ENCODE measurements at regions not wholly inside any gene's neighbourhood (a gene's known extent, or its start where the extent isn't known, plus 50 kb on each side); places are given as distances from the start of the nearest gene placed in this dataset.

DNA sequence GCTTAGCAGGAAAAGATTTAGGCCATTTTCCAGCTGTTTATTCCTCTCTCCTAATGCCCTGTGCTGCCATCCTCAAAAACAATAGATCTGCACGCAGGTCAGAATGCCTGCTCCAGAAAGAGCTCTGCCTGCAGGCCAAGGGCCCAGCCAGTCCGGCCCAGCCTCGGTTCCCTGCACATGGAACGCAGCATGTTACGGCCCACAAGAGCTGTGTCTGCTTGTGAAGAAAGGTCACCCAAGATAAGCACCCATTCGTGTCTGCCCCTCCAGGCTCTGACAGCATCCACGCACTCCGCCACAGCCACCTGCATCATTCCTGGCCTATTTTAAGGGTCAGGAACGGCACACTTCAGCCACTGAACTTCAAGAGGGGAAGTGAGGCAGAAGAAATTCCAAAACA, 152.2 kb downstream of the SPATA19 start:
- no peak for DNase-seq

DNA sequence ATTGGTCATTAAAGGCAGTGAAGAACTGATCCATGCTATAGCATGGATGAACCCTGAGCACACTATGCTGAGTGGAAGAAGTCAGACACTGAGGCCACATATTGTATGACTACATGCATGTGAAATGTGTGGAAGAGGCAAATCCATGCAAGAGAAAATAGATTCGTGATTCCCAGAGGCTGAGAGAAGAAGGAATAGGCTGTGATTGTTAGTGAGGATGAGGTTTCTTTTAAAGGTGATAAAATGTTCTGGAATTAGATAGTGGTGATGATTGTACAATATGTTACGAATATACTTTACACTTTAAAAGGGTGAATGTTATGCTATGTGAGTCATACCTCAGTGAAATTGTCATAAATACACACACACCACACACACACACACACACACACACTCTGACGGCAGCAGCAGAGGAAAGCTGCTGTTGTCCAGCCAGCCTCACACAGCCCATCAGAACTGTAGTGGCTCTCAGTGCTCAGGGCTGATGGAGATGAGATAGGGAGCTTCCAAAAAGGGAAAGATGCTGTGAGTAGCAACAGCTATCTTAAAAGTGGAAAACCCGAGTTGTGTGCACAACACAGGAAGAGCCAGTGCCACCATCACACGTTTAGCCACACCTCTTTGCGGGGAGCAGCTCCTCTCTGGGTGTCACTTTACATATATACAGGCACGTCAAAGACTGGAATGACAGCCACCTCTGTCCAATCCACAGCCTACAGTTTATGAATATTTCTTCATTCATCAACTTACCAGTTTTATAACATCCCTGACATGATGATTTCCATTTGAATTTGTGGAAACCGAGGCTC, 153.0 kb downstream of the SPATA19 start:
- DNase-seq: no peak

DNA sequence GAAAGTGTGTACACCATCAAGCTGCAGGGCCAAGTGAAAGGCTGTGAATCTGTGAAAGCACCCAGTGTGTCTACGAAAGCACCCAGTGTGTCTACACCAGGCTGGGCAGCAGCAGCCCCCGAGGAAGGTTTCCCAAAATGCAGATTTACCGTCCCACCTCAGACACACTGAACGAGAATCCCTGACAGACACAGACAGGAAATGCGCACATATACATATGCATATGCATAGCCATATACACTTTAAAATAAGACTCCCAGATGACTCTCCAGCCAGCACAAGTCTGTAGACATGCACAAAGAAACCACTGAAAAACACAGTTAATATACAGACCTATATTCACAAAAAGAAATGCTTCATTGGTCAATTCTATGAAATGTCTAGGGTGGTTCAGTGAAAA, 155.5 kb upstream of the OPCML start:
- DNase-seq: no peak

DNA sequence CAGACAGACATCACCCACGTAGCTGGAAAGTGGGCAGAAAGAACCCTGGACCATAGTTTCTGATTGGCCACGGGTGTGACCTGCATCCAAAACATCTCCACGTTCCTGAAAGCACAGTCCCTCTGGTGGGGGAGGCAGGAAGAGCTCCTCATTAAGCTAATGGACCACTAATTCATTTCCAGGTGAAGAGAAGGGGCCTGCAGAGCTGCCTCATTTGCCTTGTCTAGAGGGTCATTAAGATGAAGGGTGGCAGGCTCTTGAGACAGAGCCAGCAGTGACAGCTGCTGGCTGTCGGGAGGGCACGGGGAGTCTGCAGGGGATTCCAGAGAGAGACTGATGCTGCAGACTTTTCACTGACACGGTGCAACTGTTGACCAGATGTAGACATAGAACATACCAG, 149.6 kb upstream of the OPCML start:
- DNase-seq: no peak

DNA sequence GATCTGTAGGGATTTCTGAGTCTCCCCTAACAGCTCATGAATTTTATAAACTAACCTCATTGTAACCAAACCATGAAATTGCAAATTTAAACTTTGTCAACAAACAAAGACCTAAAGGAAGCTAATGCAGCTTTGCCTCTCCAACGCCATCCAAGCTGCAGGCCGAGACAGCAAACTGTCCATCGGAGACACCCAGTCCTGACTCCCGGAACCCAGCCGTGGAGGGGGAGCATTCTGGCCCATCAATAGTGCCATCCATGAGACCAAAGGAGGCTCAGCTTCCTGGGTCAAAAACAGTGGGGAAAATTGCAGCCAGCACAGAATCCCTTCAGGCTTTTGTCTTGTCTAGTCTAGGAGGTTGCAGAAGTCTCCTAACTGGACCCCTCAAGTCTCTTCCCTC, 147.6 kb upstream of the OPCML start:
- no peak for DNase-seq

DNA sequence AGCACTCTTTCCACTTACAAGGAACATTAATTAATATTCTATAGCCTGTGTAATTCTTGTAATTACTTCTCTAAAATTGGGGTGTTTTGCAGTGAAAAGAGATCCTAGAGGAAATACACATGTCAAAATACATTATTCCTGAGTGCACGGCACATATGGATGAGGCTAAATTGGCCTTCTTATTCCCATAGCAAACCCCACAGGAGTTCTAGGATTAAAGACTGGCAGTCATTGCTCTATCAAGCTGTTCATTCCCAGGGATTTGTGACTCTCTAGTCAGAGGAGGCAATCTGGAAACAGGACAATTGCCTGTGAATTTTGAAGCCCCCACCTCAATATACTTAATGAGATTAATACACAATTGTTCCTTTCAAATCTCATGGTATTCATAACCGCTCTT, 145.9 kb upstream of the OPCML start:
- DNase-seq: no peak

DNA sequence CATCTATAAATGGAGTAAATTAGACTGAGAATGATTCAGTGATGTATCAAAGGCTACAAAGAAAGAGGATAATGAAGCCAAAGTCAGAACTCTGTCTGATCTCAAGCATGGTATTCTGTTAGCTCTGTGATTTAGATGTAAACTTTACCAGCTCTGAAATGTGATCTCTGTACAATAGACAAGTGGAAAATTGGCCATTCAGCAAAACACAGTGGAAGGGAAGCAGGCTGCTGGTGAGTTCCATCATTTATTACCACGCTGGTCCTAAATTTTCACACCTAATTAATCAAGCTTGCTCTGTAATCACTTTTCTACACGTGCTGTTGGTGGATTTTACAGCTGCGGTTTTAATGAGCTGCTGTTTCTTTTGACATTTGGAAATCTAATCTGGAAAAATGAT, 145.1 kb upstream of the OPCML start:
- DNase-seq: no peak

DNA sequence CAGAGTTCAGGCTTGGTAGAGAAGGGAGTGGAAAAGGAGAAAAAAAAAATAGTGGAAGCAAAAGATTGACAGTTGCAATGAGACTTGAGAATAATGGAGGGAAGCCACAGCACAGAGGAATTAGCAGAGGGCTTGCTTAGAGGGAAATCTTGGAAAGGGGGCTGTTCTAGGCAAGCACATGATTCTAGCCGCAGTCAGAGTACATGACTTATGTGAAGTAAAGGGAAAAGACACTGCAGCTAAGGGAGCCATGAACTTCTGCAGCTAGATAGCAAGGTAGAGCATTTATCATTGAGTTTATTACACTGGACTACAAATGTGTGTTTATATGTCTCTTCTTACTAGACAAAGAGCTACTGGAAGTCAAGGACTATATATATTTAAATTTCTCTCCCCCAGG, 144.0 kb upstream of the OPCML start:
- DNase-seq: no peak

DNA sequence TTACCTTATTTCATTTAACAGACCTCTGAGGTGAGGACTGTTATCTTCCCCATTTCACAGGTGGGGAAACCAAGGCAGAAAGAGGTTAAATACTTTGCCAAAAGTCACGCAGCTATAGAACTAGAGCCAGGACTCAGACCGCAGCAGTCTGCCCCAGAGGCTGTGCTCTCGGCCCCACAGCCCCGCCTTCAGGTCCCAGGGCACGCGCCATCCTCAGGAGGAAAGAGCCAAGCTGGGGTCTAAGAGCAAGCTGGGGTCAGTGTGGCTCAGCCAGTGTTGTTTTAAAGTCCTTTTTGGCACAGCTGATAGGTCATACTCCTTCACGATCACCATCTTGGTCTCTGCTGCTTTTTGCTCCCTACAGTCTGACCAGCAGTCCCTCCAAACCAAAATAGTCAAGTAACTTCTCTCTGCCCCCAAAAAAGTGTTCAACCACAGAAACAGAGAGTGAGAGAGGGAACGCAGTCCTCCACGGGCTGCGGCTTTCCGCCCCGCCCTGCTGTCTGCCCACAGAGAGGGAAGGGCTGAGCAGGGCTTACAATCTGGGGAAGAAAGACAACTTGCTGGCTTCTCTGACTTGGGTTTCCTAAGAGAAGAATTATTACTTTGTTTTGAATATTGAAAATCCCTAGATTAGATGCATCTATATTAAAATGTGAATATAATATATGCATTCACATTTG, 137.2 kb upstream of the OPCML start:
- DNase-seq: no peak

DNA sequence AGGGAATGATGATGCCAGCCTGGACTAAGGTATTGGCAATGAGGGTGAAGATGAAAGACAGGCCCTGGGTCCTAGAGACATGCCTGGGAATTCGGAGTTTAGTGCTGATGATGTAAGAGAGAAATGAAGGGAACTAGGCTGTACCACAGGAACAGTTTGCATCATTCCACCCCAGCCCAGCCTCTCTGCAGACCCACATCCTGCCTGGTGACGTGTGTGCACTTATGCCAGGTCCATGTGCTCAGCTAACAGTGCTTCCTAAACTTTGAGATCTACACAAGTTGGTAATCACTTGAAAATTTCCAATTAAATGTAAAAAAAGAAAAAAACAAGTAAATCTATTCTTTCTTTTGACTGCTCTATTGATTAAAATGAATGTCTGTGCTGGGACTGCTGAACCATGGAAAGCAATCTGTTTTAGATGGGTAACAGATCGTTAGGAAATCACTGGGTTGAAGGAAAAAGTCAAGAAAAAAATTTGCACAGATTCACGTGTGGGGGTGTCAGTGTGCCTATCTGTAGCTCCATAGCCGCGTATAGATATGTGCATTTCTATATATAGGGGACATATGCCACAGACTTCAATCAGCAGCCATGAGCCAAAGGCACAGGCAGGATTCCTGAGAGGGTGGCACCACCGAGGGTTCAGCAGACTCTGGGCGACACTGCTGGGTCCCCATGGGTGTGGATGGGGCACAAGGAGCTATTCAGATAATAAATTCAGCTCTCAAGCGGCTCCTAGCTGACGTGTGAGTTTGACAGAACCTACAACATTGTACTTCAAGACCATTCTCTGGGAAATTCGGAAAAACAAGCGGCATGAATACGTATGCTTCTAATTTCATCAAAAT, 131.1 kb upstream of the OPCML start:
- DNase-seq: no peak

DNA sequence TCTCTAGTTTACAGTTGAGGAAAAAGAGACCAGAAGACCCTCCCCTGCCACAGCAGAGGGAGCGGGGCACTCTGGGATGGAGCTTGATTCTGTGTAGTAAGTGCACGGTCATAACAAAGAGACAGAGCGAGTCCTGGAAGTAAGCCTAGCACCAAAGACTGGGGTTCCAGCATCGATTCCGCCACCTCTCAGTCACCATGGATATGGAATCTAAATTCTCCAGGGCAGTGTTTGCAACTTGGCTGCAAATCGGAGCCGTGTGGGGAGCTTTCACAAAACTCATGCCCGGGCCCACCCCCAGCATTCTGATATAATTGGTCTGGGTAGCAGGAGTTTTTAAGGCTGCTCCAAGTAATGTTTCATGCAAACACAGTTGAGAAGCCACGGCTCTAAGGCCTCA, 129.5 kb upstream of the OPCML start:
- DNase-seq: no peak

DNA sequence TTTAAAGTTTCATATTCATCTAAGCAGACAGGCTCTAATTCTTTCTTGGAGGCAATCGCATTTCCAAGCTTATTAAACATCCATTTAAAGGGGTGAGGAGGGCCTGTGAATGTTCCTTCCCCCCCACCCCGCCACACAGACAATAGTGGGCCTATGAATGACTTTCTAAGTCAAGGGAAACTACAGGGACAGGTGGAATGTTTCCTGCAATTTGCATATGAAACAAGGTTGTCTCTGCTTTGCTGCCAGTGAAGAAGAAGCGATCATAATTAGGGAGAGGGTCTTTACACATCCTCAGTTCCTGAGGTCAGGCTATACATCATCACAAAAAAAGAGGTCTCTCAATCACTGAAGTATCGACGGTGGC, 127.9 kb upstream of the OPCML start:
- no peak for DNase-seq

DNA sequence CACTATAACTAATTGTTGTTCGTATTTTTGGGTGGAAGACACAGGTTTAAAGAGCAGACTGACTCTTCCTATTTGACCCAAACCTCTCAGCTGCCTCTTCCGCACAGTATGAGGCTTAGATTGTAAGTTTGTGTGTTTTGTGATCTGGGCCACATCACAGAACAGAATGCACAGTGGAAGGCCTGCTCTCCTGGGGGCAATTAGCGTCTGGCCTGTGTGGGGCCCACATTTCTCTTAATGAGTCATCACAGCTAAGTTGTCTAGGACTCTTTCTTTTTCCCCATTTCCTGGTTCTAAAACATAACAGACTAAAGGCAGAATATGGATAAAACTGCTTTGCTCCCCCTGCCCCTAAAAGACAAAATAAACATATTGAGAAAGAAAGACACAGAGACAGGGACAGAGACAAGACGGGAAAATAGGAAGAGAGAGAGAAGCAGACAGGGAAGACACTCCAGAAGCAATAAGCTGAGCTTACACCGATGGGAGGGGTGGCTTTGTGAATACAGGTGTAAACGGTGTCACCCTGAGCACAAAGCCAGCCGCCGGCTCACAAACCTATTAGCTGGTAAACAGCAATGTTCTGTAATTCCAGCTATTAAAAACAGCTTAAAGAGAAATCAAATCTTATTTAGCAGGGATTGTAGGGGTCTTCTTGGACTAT, 127.4 kb upstream of the OPCML start:
- no peak for DNase-seq

DNA sequence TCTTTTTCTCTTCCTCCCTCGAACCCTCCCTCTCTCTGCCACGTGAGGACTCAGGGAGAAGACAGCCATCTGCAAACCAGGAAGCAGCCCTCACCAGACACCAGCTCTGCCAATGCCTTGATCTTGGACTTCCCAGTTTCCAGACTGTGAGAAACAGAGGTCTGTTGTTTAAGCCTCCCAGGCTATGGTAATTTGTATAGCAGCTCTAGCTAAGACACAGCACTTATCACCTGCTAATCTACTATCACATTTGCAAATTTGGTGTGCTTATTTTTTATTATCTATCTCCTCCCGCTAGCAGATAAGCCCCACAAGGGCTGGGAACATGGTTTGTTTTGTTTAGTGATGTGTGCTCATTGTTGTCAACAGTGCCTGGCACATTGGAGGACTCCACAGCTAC, 124.8 kb upstream of the OPCML start:
- DNase-seq: no peak

DNA sequence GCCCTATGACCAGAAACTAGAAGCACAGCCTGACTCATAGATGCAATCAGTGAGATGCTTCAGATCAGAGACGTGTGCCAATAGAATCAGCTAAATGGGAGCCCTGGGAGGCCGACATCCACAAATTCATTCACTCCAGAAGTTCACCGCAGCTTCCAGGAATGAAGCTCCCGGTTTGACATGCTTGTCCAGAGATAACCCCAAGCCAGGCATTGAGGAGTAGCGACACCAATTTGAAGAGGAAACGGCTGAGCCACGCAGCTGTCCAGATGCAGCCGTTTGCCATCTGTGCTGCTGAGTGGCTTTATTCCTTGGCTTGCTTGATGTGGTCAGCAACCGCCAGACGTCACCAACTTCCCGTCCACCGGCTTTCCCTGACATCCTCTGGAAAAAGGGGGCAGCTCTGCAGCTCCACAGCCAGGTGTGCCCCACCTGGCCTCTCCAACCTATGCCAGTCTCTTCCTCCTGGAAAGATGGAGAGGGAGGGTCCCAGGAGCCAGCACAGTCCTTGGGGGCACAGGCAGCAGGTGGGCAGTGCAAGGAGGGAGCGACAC, 123.9 kb upstream of the OPCML start:
- no peak for DNase-seq

DNA sequence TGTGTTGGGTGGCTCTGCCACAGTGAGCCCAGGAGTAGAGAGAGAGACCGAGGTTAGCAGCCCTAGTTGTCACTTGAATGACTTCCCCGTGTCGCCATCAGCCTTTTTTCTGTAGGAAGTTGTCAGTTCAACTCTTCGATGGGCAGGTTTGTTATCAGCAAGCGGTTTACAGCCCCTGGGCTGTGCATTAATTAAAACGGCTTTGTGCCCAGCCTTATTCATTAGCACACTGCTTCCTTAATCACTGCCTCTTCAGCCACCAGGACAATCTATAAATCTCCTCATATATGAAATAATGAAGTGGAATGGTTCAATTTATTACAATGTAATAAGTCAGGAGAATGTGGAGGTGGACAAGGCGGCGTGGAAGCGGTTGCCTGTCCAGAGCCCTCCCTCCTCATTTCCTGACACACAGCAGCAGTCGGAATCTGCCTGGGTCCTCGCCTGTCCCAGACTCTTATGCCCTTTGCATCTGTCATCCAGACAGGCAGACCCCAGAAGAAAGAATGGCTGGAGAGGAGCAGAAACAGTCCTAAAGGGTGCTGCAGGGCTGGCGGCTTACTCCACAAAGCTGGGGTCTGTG, 122.4 kb upstream of the OPCML start:
- DNase-seq: no peak

DNA sequence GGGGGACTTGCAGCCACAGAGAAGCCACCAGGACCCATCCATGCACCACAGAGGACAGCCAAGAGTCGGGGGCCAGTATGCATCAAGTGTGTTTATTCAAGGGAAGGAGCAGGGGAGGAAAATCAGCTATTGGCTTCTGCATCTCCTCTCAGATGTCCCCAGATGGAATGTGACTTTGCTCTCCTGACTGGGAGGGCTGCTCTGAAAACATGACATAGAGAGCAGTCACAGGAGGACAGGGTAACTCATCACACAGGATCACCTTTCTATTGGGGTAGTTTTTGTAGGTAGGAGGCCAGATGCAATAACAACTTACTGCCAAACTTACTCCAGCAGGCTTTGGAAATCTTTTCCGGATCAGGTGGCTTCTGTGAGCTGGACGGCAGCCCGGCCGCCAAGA, 121.0 kb upstream of the OPCML start:
- DNase-seq: no peak

DNA sequence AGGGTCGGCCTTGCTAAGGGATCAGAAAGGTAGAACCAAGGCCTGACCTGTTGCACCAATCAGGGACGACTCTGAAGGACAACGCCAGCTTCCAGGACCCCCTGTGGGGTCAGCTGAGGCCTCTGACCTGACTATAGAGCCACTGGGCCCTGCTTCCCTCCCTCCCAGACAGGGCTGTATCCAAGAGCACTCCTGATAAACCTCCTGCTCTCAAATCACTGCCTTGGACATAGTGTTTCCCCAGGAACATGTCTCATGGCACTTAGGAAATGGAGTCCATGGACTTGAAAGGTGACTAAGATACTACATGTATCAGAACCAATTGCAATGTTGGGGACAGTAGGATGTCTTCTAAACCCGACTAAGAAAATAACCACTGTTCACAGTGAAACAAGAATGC, 117.8 kb upstream of the OPCML start:
- no peak for DNase-seq

DNA sequence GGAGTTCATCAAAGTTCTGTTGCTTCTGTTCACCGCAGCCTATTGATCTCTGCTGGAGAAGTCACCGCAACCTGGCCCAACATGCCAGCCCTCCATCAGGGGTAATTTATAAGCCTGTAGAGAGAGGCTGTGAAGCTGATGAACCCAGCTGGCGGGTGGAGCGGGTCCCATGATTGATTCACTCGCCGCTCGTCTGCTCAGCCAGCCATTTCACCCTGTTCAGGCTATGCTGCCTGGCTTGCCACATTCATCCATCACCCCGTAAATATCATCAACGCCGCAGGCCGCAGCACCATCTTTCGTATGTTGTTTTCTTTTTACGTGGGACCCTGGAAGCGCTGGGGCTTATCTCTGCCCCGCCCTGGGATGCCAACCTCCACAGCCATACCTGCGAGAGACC, 116.7 kb upstream of the OPCML start:
- no peak for DNase-seq

DNA sequence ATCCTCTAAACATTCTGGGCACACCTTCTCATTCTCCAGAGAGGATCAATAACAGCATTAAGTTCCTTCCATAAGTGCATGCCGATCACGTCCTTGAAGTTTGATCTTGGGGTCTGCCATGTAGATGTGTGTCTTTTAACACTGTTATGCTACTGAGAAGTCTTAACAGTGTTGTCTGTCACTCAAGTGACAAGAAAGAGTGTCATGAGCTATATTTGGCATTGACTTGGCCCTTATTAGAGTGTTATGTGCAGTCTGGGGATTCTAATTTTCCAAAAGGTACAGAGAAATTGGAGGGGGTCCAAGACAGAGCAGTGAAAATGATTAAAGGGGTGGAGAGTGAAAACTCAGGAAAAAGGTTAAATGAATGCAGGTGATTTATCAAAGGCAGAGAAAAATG, 107.1 kb upstream of the OPCML start:
- DNase-seq: no peak

DNA sequence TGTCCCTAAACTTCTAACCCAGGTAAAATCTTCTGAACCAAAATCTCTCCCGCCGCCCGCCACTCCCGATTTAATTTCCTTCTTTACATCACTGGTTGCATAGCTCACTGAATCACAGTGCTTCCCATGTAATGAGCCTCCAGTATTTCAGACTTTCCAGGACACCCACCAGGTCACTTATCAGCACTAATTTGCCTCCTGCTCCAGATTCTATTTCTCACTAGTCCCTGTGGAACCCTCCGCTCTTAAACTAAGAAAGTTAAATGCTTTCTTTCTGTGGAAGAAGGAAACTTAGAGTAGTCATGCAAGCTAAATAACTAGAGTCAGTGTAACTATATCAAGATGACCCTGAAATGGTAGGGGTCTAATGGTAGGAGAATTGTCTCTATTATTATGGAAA, 106.6 kb upstream of the OPCML start:
- DNase-seq: no peak

DNA sequence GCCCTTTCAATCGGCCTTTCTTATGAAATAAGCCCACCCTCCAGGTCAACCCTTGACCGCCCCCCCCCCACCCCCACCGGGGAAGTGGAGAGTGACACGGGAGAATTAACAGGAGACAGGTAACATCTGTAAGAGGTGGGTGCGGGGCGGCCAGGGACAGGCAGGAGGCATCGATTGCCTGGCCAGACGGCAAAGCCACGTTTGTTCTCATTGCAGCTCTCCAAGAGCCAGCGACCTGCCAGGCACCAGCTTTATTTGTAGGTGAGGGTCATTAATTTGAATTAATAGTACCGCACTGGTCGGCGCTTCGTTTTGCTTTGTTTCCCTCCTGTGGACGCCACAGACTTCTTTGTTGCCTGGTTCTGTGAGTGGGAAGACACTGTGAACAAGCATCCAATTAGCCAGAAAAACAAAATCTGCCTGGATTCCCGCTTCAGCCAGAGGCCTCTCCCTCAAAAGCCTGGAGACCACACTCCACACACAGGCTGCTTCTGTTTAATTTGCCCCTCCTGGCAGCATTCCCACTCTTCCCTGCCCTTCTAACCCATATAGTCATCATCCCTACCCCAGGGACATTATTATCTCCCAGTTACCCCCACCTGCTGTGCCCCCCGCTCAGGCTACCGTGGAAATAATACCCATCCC, 104.5 kb upstream of the OPCML start:
- no peak for DNase-seq
